Stomach (tissue), 8 donors: ENCODE measurements at regions not wholly inside any gene's neighbourhood (a gene's known extent, or its start where the extent isn't known, plus 50 kb on each side); places are given as distances from the start of the nearest gene placed in this dataset.

ENCODE experiments used
- DNase-seq, 2 donors: peaks; one replicate each; pipeline versions ENCODE4 v3.0.0 to v3.0.0-alpha.2; 2013 to 2019
- H3K27ac ChIP-seq, 5 donors: fragments of 200-600 bp in 4 of 5; sonication (generic) in 4 of 5; one replicate each; pipeline ENCODE4 v1.5.1; 2013 to 2019; ENCODE audit warnings: mild to moderate bottlenecking in 1 of 5, moderate library complexity in 1 of 5
- H3K27me3 ChIP-seq, 3 donors: fragments of 200-600 bp; sonication (generic); one replicate each; pipeline ENCODE4 v1.5.1; 2017 to 2019; ENCODE audit warnings: mixed run types in 1 of 3
- H3K36me3 ChIP-seq, 4 donors: fragments of 200-600 bp; sonication (generic); 1 replicate in 3 of 4; 2 replicates in 1 of 4; pipeline ENCODE4 v1.5.1; 2016 to 2019
- H3K4me1 ChIP-seq, 4 donors: fragments of 200-600 bp; sonication (generic); one replicate each; pipeline ENCODE4 v1.5.1; 2016 to 2019
- H3K4me3 ChIP-seq, 4 donors: fragments of 200-600 bp; sonication (generic) in 3 of 4; one replicate each; pipeline ENCODE4 v1.5.1; 2016 to 2019; ENCODE audit warnings: mild to moderate bottlenecking in 1 of 4
- H3K9me3 ChIP-seq, 4 donors: fragments of 200-600 bp; sonication (generic); one replicate each; pipeline ENCODE4 v1.5.1; 2016 to 2019
- CTCF ChIP-seq, 7 experiments: fragments of 450-650 bp in 4 of 7; fragments of 200-600 bp in 3 of 7; sonication (generic) in 3 of 7; IDR thresholded peaks; one replicate each; pipeline ENCODE4 v1.5.1; 2016 to 2019; ENCODE audit warnings: antibody characterized with exemption in 7 of 7, control low read depth in 2 of 7, mild to moderate bottlenecking in 1 of 7
- EP300 ChIP-seq: sonication (generic); formaldehyde crosslinking; IDR thresholded peaks from one replicate; pipeline ENCODE4 v1.6.1; 2017; ENCODE audit warnings: antibody characterized with exemption
- POLR2A ChIP-seq, 4 donors: fragments of 450-650 bp; IDR thresholded peaks; one replicate each; pipeline ENCODE4 v1.6.1; 2016; ENCODE audit warnings: antibody characterized with exemption in 4 of 4, control low read depth in 2 of 4, mild to moderate bottlenecking in 1 of 4, moderate library complexity in 1 of 4
- POLR2AphosphoS5 ChIP-seq, 3 donors: sonication (generic); formaldehyde crosslinking; IDR thresholded peaks; one replicate each; pipeline ENCODE4 v1.6.1; 2016; ENCODE audit warnings: antibody characterized with exemption in 3 of 3
- WGBS, 5 donors: extraction: QIAGEN DNeasy Blood & Tissue Kit in 3 of 5; methylation state at CpG; one replicate each; pipeline versions ENCODE4 v1.1.5 to v1.1.7; 2013 to 2018; 5-methylcytosine and 5-hydroxymethylcytosine counted together
- intact Hi-C: fragments of 100-400 bp; cut with DNase I; formaldehyde crosslinking; loops from one replicate; pipeline ENCODE4 v1.15.1; 2023; ENCODE audit warnings: low total_unique reads
- donor health status: healthy with polysubstance abuse.
- donor health status: Bipolar disorder and iron deficiency.
- donor health status: healthy.

GRCh38 chr12:13307143-13307816 is 110.8 kb downstream of the EMP1 start:
- Histone ChIP-seq H3K4me1 (no peaks in the 10 kb centered on the region), H3K36me3 (no peaks in the 10 kb centered on the region), H3K27ac (no peak overlapping the region), H3K9me3 (no peaks in the 10 kb centered on the region), H3K27me3 (no peaks in the 10 kb centered on the region), H3K4me3 (no peak overlapping the region)
- 73 to 79% (median 77%) methylated on average over 4 of the region's 4 CpGs for WGBS, 5 donors
- no peak for DNase-seq
- TF ChIP-seq CTCF (IDR thresholded peaks at IDR 0.05) (no peak), EP300 (no peak), POLR2A (IDR thresholded peaks at IDR 0.05) (no peak), POLR2AphosphoS5 (IDR thresholded peaks at IDR 0.05) (no peak)
- intact Hi-C loops, result no loop called here

- 86 to 96% (median 92%) methylated on average over 2 of the region's 2 CpGs for WGBS, 5 donors
- Histone ChIP-seq H3K36me3 (no peaks in the 10 kb centered on the region), H3K27ac (no peak overlapping the region), H3K4me1 (no peaks in the 10 kb centered on the region), H3K9me3 (no peaks in the 10 kb centered on the region), H3K4me3 (no peak overlapping the region), H3K27me3 (no peaks in the 10 kb centered on the region)
- DNase-seq, result no peak
- no peak for TF ChIP-seq EP300
- no peak for TF ChIP-seq CTCF (IDR thresholded peaks at IDR 0.05)
- no peak for TF ChIP-seq POLR2A (IDR thresholded peaks at IDR 0.05)
- intact Hi-C loops, result no loop called here
Observed at GRCh38 chr12:13304924-13305323, 108.4 kb downstream of the EMP1 start.

- Histone ChIP-seq H3K27ac (no peak overlapping the region), H3K9me3 (no peaks in the 10 kb centered on the region), H3K4me1 (no peaks in the 10 kb centered on the region), H3K36me3 (no peaks in the 10 kb centered on the region), H3K4me3 (no peak overlapping the region), H3K27me3 (peaks cover 0 to 10% (median 0%) of the 10 kb centered on the region in 3 donors)
- intact Hi-C loops, result no loop called here
- TF ChIP-seq POLR2AphosphoS5 (IDR thresholded peaks at IDR 0.05), result no peak
- no peak for TF ChIP-seq POLR2A (IDR thresholded peaks at IDR 0.05)
- no peak for TF ChIP-seq EP300
- no peak for TF ChIP-seq CTCF (IDR thresholded peaks at IDR 0.05)
- no peak for DNase-seq
- 60 to 95% (median 66%) methylated on average over 1 of the region's 1 CpG for WGBS, 5 donors
Observed at GRCh38 chr12:13299457-13299856, 102.9 kb downstream of the EMP1 start.

- peaks cover 0 to 8% (median 3%) of the 10 kb centered on the region in 4 donors for H3K4me1 ChIP-seq
- no peak overlapping the region for H3K27ac ChIP-seq
- TF ChIP-seq POLR2A (IDR thresholded peaks at IDR 0.05) (no peak), CTCF (IDR thresholded peaks at IDR 0.05) (no peak), POLR2AphosphoS5 (IDR thresholded peaks at IDR 0.05) (no peak), EP300 (no peak)
- DNase-seq, result no peak
- no peak overlapping the region for H3K4me3 ChIP-seq
- intact Hi-C loops, result no loop called here
- no peaks in the 10 kb centered on the region for H3K36me3 ChIP-seq
- H3K9me3 ChIP-seq, result no peaks in the 10 kb centered on the region
- WGBS, 5 donors, result 75 to 85% (median 80%) methylated on average over 4 of the region's 4 CpGs
- peaks cover 0 to 7% (median 0%) of the 10 kb centered on the region in 3 donors for H3K27me3 ChIP-seq
Observed at GRCh38 chr12:13293096-13293495, 96.6 kb downstream of the EMP1 start.
